Neural progenitor cell (in vitro differentiated cells): ENCODE measurements at regions not wholly inside any gene's neighbourhood (a gene's known extent, or its start where the extent isn't known, plus 50 kb on each side); places are given as distances from the start of the nearest gene placed in this dataset.

Source experiments
- EZH2phosphoT487 ChIP-seq: fragments of 200-600 bp; sonication (generic); IDR thresholded peaks from 2 replicates; pipeline ENCODE4 v1.6.1; 2017; ENCODE audit warnings: antibody characterized with exemption
- TF ChIP-seq, protein P1 (sequence below): fragments of 200-600 bp; sonication (generic); IDR thresholded peaks from 2 replicates; pipeline ENCODE4 v1.5.1; 2017; ENCODE audit warnings: antibody characterized with exemption, mild to moderate bottlenecking

DNA sequence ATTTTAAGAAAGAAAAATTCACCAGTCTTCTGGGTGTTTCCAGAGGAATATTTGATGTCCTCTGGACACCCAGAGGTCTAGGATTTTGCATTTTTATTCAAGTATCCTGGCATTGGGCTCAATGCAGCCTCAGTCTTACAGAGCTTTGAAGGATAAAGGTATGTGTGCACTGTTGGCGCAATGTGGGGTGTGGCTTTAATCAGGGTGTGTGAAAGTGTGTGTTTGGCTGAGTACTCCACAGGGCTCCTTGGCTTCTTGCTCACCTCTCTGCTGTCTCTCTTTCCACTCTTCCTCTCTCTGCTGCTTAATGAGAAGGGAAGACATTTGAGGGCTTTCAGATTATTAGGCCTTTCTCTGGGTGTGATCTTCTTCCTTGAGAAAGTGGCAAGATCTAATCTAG is 193.3 kb upstream of the CCND2 start:
- TF ChIP-seq, protein P1, sequence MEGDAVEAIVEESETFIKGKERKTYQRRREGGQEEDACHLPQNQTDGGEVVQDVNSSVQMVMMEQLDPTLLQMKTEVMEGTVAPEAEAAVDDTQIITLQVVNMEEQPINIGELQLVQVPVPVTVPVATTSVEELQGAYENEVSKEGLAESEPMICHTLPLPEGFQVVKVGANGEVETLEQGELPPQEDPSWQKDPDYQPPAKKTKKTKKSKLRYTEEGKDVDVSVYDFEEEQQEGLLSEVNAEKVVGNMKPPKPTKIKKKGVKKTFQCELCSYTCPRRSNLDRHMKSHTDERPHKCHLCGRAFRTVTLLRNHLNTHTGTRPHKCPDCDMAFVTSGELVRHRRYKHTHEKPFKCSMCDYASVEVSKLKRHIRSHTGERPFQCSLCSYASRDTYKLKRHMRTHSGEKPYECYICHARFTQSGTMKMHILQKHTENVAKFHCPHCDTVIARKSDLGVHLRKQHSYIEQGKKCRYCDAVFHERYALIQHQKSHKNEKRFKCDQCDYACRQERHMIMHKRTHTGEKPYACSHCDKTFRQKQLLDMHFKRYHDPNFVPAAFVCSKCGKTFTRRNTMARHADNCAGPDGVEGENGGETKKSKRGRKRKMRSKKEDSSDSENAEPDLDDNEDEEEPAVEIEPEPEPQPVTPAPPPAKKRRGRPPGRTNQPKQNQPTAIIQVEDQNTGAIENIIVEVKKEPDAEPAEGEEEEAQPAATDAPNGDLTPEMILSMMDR, result no peak
- no peak for TF ChIP-seq EZH2phosphoT487
